ENCODE measurements at regions not wholly inside any gene's neighbourhood (a gene's known extent, or its start where the extent isn't known, plus 50 kb on each side); places are given as distances from the start of the nearest gene placed in this dataset.

GRCh38 chr2:195606179-195606578 is 50.8 kb upstream of the SLC39A10 start:
- Mint-ChIP-seq H3K27ac (peak overlapping the region in 1 of 7 donors; percentile 12), H3K27me3 (ENCODE audit: low read depth in 3 of 3) (no peaks in the 10 kb centered on the region), H3K4me1 (peaks cover 36% of the 10 kb centered on the region), H3K4me3 (no peak overlapping the region), H3K9me3 (peaks cover 0 to 2% (median 0%) of the 10 kb centered on the region in 7 donors), H3K36me3 (no peaks in the 10 kb centered on the region)
- Histone ChIP-seq H3K4me3 (replicated peaks in 1 of 3; ENCODE audit: low read depth in 2 of 3, low read length in 3 of 3) (no peak overlapping the region), H3K4me1 (ENCODE audit: control insufficient read depth in 1 of 2, insufficient read depth in 2 of 2, low read length in 2 of 2) (peaks cover 30 to 36% of the 10 kb centered on the region in 2 donors), H3K9me3 (replicated peaks in 1 of 2; ENCODE audit: control insufficient read depth in 1 of 2, insufficient read depth in 1 of 2, low read length in 2 of 2) (no peaks in the 10 kb centered on the region), H2AFZ (ENCODE audit: insufficient read depth, low read depth, low read length, poor library complexity, severe bottlenecking) (no peak overlapping the region), H3K79me2 (ENCODE audit: insufficient read depth, low read length) (no peaks in the 10 kb centered on the region), H3K4me2 (replicated peaks; ENCODE audit: extremely low read depth, low read length, poor library complexity, severe bottlenecking) (no peak overlapping the region), H3K9ac (ENCODE audit: insufficient read depth, low read length, poor library complexity, severe bottlenecking) (no peak overlapping the region), H3K27ac (ENCODE audit: low read depth in 1 of 2, low read length in 2 of 2) (no peak overlapping the region), H3K36me3 (replicated peaks in 1 of 2; ENCODE audit: control insufficient read depth in 1 of 2, insufficient read depth in 2 of 2, low read length in 2 of 2) (no peaks in the 10 kb centered on the region), H3K27me3 (ENCODE audit: control insufficient read depth in 2 of 2, insufficient read depth in 2 of 2, low read length in 2 of 2) (no peaks in the 10 kb centered on the region), H4K20me1 (ENCODE audit: insufficient read depth, low read length) (no peaks in the 10 kb centered on the region)
- no peak for TF ChIP-seq CTCF (IDR thresholded peaks at IDR 0.05)
- intact Hi-C loops (cut with micrococcal nuclease) = loop anchor here in 1 of 2 donors (5.0 kb wide), 1 partner anchor 51 kb away; the partner anchor contains the start of gene SLC39A10
- DNase-seq = no peak

DNA sequence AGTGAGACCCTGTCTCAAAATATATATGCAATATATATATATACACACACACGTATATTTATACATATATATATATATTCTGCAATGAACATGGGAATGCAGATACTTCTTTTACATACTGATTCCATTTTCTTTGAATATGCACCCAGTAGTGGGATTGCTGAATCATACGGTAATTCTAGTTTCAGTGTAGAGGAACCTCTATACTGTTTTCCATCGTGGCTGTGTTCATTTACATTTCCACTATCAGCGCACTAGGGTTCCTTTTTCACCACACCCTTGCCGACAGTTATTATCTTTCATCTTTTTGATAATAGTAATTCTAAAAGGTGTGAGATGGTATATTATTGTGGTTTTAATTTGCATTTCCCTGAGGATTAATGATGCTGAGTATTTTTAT is 52.3 kb upstream of the SLC39A10 start:
- H3K9me3 ChIP-seq (replicated peaks in 1 of 2; ENCODE audit: control insufficient read depth in 1 of 2, insufficient read depth in 1 of 2, low read length in 2 of 2) = no peaks in the 10 kb centered on the region
- TF ChIP-seq CTCF (IDR thresholded peaks at IDR 0.05) = no peak
- no peak overlapping the region for H3K27ac ChIP-seq (ENCODE audit: low read depth in 1 of 2, low read length in 2 of 2)
- no peak overlapping the region for H3K9ac ChIP-seq (ENCODE audit: insufficient read depth, low read length, poor library complexity, severe bottlenecking)
- H3K4me2 ChIP-seq (replicated peaks; ENCODE audit: extremely low read depth, low read length, poor library complexity, severe bottlenecking) = no peak overlapping the region
- no peak for DNase-seq
- H3K27me3 Mint-ChIP-seq (ENCODE audit: low read depth in 3 of 3) = no peaks in the 10 kb centered on the region
- H3K4me1 Mint-ChIP-seq = peaks cover 21% of the 10 kb centered on the region
- H3K4me1 ChIP-seq (ENCODE audit: control insufficient read depth in 1 of 2, insufficient read depth in 2 of 2, low read length in 2 of 2) = peaks cover 18 to 22% of the 10 kb centered on the region in 2 donors
- H4K20me1 ChIP-seq (ENCODE audit: insufficient read depth, low read length) = no peaks in the 10 kb centered on the region
- H3K27ac Mint-ChIP-seq = no peak overlapping the region
- no peaks in the 10 kb centered on the region for H3K36me3 Mint-ChIP-seq
- H3K79me2 ChIP-seq (ENCODE audit: insufficient read depth, low read length) = no peaks in the 10 kb centered on the region
- no peak overlapping the region for H3K4me3 Mint-ChIP-seq
- H3K9me3 Mint-ChIP-seq = peaks cover 0 to 2% (median 0%) of the 10 kb centered on the region in 7 donors
- H3K36me3 ChIP-seq (replicated peaks in 1 of 2; ENCODE audit: control insufficient read depth in 1 of 2, insufficient read depth in 2 of 2, low read length in 2 of 2) = no peaks in the 10 kb centered on the region
- H3K4me3 ChIP-seq (replicated peaks in 1 of 3; ENCODE audit: low read depth in 2 of 3, low read length in 3 of 3) = no peak overlapping the region
- intact Hi-C loops (cut with micrococcal nuclease) = loop anchor here in 1 of 2 donors (5.0 kb wide), 1 partner anchor 53 kb away; the partner anchor contains the start of gene SLC39A10
- no peaks in the 10 kb centered on the region for H3K27me3 ChIP-seq (ENCODE audit: control insufficient read depth in 2 of 2, insufficient read depth in 2 of 2, low read length in 2 of 2)
- H2AFZ ChIP-seq (ENCODE audit: insufficient read depth, low read depth, low read length, poor library complexity, severe bottlenecking) = no peak overlapping the region
- no CpG with 5 or more reads among the region's 5 CpGs for WGBS (ENCODE audit: insufficient coverage)

Data from CD14-positive monocyte (primary cell).